HT1080 (cell line): ENCODE measurements at regions not wholly inside any gene's neighbourhood (a gene's known extent, or its start where the extent isn't known, plus 50 kb on each side); places are given as distances from the start of the nearest gene placed in this dataset. TPM values are rescaled to one million over a fixed set of nuclear protein-coding genes. Genes with fewer than 3 reads are reported as not detected.

Experiments
- DNase-seq: peaks from one replicate; pipeline ENCODE4 v3.0.0-alpha.2; 2015; ENCODE audit warnings: low read depth
- small RNA-seq: library from RNA; depleted of rRNA; stranded (forward); fragments of <200 nt; gene quantifications from one replicate; pipeline ENCODE3, GENCODE V24; 2014

DNA sequence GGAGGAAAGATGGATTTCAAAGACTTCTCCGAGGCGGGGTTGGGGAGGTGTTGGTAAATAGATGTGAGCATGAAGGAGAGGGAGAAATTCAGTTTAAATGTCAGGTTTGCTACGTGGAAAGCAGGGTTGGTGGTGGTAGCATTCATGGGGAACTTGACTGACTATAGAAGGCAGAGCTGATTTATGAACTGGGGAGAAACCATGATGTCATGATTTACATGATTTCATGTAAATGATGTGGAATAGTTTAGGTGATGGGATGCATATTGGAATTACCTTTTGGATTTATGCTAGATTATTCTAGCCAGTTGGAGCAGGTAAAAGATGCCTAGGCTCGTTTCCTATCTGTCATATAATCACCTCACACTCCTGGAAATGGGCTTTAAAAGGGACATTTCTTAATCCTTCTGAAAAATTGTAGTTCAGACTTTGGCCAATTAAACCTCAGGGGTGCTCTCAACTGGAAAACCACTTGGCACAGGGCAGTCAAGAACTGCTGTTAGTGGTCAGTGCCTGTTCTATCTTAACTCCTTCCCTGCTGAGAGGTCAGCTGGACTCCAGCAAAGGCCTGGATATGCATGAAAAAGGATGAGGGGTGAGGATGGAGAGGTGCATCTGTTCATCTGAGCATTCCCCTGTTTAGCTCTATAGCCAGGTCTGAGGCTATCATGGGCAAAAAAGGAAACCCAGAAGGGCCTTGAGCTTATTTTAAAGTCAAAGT is 50.1 kb upstream of the BASP1 start:
- DNase-seq = no peak

Small RNA genes in the stretch of these regions (small RNA-seq; reads per million reads assigned to genes)
- gene RF00019 (not detected), gene RNA5SP180 (not detected)
